ENCODE measurements at regions not wholly inside any gene's neighbourhood (a gene's known extent, or its start where the extent isn't known, plus 50 kb on each side); places are given as distances from the start of the nearest gene placed in this dataset.

DNA sequence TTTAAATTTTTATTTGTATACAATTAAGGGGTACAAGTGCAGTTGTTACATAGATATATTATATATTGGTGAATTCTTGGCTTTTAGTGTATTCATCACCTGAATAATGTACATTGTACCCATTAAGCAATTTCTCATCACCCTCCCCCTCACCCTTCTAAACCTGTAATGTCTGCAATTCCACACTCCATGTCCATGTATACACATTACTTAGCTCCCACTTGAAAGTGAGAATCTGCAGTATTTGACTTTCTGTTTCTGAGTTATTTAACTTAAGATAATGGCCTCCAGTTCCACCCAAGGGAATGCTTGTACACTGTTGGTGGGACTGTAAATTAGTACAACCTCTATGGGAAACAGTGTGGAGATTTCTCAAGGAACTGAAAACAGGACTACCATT, 383.2 kb upstream of the KCNMB2 start:
- DNase-seq = no peak

DNA sequence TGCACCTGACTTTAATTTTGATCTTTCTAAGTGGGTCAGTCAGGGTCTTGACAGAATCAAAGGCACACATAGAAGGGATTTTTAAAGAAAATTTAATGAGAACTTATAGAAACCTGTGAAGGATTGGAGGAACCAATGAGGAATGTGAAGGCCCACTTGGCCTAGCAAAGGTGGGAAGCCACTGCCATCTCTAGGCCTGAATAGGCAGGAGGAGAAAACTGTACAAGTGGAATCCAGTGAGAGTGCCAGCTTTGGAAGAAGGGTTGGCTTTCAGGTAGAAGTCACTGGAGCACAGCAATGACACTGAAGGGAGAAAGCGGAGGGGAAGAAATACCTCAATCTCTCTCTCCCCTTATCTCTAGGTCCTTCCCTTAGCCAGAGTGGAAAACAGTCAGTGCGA, 380.7 kb upstream of the KCNMB2 start:
- no peak for DNase-seq

DNA sequence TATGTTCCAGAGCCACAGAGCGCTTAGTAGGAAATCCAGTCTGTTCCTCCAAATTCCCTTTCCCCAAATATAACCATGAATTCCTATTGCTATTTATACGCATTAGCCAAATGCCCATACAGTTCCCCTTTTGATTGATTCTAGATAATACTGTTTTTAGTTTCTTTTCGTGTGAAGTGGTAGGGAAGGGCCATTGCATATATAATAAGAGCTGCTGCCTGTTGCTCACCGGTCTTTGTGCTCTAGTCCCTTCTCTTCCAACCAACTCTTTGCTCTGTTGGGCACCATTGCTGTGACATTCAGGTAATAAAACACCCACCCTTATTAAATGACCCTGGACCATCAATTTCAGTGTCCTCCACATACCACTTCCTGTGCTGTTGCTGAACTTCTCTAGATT, 379.9 kb upstream of the KCNMB2 start:
- DNase-seq = no peak

DNA sequence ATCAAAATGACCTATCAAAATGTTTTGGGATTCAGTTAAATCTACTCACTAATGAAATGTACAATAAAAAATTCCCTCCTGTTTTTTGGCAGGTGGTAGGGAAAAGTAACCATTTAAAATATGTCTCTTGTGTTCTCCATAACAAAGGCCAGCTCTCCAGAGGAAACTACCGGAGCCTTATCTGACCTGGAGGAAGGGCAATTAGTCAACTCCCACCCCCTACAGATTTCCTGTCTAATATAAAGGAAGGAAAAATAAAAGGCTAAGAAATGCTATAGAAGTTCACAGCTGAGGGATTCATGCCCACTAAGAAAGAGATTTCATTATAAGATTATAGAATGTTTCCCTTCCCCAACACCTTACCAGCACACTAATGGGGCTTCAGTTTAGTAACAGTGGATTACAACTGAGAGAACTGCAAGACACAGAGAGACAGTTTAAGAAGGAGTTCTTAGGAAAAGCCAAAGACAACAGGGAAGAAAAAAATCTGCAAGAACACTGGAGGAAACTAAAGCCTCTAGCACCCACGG, 376.5 kb upstream of the KCNMB2 start:
- no peak for DNase-seq

DNA sequence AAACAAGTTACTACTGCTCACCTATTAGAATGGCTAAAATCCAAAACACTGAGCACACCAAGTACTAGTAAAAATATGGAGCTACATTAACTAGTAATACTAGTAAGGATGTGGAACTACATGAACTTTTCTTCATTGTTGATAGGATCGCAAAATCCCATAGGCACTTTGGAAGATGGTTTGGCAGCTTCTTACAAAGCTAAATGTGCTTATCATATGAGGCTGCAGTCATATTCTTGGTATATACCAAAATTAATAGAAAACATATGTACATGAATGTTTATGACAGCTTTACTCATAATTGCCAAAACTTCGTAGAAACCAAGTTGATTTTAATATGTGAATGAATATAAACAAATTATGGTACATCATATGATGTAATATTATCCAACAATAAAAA, 366.8 kb upstream of the KCNMB2 start:
- DNase-seq = no peak

DNA sequence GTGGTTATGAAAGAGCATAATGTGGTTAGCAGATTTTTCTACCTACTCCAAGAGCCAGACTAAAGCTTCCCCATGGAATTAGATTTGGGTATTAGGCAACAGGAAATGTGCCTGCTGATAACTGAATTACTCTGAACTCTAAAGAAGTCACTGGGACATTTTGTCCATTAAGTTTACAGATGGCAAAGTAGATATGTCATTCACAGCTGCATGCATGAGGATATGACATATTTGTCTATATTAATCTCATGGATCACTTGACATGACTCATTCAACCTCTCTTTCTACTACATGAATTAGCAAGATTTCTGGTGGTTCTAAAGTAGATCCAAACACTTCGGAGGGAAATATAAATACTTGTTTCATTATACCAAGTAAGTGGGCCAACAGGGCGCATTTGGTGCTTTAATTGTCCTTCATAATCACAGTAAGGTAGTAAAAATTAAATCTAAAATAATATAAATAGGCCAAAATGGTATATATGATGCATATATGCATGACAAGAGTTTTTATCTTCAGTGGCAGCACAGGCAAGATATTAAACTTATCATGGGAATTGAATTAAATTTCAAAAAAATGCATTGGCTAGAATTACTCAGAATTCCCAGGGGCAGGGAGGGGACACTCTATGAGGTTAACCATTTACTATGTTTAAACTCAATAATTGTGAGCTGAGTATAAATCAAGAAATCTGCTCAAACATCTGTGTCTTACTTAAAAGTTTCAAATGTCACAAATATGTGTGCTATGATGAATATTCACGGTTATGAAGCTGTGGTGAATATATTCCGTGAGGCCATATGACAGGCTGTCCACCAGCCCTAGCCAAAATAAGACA, 365.3 kb upstream of the KCNMB2 start:
- no peak for DNase-seq

DNA sequence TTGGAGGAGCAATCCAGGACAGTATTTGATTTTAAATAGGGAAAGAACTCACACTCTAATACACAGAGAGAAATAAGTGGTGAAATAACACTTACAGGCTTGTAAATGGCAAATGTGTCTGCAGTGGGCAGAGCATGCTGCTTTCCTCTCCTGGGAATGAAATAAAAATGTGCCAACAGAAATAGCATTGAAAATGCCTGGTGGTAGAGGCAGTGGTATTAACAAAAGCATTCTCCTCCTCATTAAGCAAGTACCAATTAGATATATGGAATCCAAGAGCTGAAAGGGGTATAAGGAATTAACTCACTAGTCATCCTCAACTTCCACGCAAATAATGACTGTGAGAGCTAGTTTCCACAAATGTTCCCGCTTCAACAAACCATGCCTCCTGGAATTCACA, 364.1 kb upstream of the KCNMB2 start:
- no peak for DNase-seq

DNA sequence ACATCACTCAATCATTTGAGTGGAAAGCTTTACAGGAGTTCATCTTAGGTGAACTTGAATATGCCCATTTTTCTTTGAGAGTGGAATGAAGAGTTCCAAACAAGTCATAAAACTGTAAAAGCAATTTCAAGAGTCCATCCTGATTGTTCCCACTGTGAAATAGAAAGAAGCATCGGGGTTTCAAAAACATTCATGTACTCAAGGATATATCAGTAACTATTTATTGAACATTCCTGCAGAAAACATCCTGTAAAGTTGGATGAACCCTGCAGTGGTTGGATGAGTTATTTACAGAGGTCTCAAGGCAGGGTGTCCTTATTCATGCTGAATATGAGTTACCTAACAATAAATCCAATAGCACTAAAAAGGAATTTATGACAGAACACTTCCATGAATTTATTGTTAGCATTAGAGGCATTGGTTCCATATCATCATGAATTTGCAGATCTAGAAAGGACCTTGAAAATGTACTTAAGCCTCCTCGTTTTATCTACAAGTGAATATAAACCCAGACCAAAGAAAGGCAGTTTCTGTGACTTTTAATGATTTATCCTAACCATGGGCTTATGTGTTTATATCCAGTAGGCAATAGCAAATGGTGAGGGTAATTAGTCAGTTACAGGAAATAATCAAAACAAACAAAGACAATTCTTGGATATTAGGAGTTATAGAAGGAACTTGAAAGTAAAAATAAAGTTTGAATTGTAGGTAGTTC, 361.9 kb upstream of the KCNMB2 start:
- no peak for DNase-seq

DNA sequence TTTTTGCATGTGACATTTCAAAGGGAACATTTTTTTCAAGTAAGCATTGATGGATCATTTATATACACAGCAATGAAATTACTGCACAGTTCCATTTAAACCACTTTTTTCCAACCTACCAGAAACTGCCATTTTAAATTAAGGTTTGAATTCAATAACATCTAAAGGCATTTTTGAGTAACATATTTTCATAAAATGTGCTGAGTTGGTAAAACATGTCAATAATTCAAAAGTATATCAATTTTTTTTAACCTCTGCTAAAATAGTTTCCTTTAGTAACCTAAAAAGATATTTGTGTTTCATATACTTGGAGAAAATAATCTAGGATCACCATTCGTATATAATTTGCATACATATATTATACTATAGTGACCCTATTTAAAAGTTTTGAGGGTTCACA, 355.1 kb upstream of the KCNMB2 start:
- DNase-seq = no peak

DNA sequence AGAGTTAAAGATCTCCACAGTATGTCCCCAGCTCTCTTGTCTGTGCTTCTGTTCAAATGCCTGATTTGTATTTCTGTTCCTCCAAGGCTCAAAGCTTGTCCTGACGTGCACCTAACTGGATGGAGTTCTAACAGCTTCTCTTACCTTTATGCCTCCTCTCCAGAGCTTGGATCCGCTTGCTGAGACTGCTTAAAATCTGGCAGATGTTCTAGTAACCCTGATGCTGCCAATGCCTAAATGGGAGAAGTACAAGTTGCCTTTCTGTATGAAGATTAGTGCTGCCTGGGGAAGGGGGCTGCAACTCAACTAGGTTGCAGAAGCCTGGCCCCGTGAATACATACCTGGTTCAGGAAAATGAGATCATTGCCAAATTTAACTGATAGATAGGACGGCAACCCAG, 354.5 kb upstream of the KCNMB2 start:
- no peak for DNase-seq

DNA sequence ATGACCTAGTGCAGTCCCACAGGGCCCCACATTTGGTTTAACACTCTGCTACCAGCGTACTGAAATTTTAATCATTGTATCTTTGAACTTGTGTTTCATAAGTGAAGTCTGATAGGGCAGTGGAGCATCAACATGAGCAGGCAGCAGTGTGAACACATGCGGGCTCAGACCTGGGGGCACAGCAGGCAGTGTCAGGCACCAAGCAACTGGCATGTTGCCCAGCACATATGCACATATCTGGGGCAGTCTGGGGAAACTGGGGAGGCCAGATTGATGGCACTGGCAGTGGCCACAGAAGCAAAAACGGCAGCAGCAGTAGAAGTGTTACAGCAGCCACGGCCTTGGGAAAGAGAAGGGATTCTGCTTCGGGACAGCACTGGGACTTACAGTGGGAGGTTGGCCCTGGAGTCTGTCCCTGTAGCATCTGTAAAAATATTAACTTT, 353.9 kb upstream of the KCNMB2 start:
- no peak for DNase-seq

DNA sequence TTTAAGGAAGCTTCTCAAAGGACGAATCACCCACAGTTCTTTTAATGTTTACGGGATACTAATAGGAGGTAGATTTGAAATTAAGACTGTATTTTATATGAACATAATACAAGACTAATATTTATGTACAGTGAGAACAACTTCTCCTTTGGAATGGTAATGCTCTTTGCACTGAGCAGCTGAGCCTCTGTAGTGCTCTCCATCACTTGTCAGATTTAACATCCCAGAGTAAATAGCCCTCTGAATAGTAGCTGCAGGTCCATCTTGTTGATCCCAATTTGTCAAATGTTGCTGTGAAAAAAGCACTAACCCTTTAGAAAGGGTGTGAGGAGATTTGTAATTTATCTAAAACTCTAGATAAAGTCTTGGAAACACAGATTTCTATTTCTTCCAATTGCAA, 351.4 kb upstream of the KCNMB2 start:
- DNase-seq = no peak

DNA sequence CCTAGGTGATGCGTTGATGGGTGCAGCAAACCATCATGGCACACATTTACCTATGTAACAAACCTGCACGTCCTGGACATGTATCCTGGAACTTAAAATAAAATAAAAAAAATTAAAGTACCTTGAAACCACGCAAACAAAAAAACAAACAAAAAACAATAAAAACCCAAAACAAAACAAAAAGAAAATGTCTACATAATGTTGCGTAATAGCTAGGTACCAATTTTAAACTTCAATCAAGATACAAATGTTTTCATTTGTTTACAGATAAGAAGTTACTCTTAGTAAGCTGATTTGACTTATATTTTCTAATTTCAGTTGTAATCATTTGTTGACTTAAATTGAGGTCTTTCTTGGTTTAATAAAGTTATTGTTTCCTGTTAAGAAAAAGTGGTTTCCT, 349.6 kb upstream of the KCNMB2 start:
- no peak for DNase-seq

DNA sequence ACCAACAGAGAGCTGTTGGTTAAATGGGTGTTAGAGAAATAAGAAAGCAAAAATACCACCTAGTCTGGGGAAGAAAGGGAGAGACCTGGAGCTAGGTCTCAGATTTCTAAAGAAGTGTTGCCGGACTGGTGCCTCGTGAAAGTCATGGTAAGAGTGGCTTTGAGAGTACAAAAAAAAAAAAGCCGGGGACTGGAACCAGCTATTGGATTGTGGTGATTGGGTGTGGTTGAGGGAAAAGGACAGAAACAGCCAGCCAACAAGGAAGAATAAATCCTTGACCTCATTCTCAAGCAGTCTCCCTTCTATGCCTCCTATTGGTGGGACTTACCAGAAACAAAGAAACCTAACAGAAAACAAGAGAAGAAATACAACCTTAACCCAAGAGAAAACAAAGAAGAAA, 346.4 kb upstream of the KCNMB2 start:
- no peak for DNase-seq

DNA sequence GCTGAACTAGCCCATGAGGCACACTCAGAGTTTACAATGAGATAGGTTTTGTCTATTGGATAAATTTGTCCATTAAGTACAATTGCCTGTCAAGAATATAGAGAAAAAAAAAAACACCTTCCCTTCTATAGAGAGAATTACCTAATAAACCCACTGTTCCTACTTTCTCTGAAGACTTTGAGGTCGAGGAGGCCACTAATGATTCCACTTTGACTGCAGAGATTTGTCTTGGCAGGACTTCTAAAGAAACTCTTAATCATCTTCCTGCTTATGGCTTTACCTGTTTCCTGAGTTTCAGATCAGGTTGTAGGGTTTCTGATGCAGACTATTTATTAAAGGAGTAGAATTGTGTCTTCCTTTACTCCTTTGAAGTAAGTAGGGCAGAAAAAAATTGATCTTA, 342.4 kb upstream of the KCNMB2 start:
- no peak for DNase-seq

DNA sequence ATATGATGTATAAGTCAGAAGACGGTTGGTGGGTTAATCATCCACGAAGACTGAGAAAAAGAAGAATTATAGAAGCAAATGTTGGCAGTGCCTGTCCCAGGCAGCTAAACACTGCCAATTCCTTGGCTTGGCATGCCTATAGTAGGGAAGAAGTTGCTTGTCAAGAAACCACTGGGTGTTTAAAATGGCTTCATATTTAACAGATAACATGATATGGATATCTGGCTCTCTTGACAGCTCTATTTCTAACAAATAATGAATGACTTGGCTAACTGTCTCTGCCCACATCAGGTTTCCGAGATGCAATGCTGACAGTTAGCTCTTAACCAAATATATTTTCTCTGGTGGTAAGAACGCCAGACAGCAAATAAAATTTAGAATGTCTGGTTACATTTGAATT, 341.7 kb upstream of the KCNMB2 start:
- DNase-seq = no peak

DNA sequence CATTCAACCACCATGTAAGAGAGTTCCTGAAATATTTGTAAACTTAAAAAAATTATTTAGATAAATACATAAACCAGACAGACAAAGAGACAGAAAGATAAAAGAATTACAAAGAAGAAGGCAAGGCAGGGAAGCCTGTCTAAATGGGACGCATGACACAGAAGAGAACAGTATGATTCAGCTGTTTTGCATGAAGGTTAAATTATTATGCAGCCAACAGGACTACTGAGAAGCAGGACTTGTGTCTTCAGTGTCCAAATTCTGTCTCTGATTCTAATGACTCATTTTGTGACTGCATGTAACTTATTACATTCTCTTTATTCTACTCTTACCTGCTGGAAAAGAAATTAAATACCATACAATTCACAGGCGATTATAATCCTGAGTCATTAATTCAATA, 340.4 kb upstream of the KCNMB2 start:
- DNase-seq = no peak

DNA sequence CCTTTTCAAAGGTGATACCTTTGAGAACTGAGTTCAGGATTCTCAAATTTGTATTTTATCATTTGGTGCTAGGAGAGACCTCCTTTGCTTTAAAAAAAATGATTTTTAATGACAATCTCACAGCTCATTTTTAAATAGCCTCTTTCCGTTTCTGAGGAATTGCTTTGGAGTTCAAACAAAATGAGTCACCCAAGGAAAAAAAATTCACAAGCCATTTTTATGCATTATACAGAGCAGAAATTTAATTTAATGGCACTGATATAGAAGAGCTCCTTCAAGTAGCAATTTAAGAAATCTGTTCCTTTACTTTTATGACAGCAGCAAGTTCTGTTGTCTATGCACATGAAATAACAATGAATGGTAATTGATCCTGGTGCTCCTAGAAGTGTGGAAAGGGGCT, 337.9 kb upstream of the KCNMB2 start:
- DNase-seq = no peak

DNA sequence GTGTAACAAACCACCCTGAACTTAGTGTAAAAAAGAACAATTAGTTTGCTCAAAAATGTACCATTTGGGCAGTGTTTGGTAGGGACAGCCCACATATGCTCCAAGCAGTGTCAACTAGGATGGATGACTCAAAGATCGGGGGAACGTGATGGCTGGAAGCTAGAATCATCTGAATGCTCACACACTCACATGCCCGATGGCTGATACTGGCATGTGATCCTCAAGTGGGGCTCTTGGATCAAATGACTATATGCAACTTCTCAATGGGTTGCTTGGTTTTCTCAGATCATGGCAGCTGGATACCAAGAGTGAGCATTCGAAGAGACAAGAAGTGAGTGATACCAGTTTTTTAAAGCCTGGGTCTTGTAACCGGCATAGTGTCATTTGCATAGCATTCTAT, 335.9 kb upstream of the KCNMB2 start:
- DNase-seq = no peak

DNA sequence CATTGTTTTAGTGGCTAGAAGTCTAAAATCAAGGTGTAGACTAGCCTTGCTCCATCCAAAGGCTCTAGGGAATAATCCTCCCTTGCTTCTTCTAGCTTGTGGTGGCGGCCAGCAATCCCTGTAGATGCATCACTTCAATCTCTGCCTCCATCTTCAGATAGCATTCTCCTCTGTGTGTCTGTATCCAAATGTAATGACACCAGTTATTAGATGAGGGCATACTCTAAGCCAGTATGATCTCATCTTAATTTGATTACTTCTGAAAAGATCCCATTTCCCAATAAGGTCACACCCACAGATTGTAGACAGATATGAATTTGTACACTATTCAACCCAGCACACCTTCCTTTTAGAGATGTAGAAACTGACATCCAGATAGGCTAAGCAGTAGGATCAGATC, 334.5 kb upstream of the KCNMB2 start:
- DNase-seq = no peak

DNA sequence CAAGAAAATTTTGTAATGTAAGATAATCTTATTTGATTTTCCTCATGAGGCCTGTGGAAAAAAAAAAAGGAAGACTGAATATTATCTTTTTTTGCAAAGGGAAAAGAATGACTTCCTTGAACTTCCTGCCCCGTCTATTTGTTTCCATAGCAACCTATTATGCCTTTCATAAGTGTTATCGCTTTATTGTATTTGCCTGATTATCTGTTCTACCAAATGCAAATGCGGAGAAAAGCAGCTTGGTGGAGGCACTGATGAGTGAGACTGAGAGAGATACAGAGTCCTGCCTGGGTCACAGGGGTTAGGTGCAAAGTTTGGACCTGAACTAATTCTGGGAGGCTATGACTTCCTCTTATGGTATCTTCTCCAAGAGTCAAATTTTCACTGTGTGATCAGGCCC, 334.0 kb upstream of the KCNMB2 start:
- DNase-seq = no peak

DNA sequence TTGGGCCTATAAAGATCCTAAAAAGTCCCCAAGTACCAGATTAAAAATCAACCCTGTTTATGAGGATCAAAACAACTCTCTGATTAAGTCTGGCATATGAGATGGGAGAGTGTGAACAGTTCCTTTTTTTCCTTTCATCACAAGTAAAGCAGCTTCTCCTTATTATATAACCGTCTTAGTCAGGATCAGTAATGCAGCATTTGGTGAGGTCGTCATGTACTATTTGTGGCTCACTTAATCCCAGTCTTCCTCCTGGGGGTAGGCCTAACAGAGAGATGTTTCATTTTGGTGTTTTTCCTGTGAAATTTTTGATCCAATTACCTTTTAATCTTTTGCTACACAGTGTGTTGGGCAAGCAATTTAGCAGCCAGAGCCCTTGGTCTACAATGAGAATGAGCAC, 333.1 kb upstream of the KCNMB2 start:
- DNase-seq = no peak

DNA sequence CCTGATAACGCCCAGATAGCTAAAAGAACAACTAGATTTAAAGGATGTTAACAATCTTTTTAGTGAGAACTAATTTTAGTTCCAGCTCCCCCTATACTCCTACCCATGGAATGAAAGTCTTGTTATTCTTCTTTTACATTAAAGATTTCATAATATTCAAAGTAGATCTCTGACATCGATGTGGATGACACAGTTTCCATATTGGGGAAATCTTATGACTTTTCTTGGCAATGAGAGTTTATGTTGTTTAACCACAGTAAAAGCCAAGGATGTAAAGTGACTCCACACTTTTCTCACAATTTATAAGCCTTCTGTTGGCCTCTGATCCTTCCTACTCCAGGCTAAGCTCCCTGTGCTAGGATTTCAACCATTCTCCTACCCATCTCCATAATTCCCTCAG, 332.6 kb upstream of the KCNMB2 start:
- no peak for DNase-seq

DNA sequence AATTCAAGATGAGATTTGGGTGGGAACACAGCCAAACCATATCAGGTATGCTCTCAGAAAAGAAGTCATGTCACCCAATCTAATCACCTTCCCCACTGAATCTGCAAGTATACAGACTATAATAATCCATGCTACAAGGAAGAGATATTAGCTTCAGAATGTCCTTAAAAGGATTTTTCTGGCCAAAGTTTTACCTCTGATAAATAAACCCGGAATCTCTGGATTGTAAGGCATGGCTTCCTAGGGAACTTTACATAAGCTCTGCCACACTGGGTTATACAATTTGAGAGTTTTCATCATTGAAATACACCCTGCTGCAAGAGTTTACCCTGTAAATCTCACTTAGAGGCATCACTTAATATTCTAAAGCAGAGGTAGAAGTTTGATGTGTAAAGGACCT, 330.5 kb upstream of the KCNMB2 start:
- no peak for DNase-seq

Data from left kidney (tissue), 1 donor.